Neural cell (in vitro differentiated cells): ENCODE measurements at regions not wholly inside any gene's neighbourhood (a gene's known extent, or its start where the extent isn't known, plus 50 kb on each side); places are given as distances from the start of the nearest gene placed in this dataset.

Experiments
- small RNA-seq, 3 experiments: library from RNA; depleted of rRNA; stranded (forward); fragments of <200 nt; gene quantifications; one replicate each; pipeline ENCODE3, GENCODE V24; 2012

Small RNA genes lying in the stretch of these regions (small RNA-seq; reads per million reads assigned to genes)
- gene RF02101 (0 reads per million in 3 experiments), gene RNU6ATAC21P (0 to 0.24 (median 0.03) reads per million in 3 experiments)
